Posterior cingulate gyrus (tissue), 11 donors: ENCODE measurements at regions not wholly inside any gene's neighbourhood (a gene's known extent, or its start where the extent isn't known, plus 50 kb on each side); places are given as distances from the start of the nearest gene placed in this dataset.
A peak's percentile ranks its signal among the peaks of the same experiment; 100 is the strongest.

Source experiments
- DNase-seq, 10 donors: peaks; one replicate each; pipeline versions ENCODE4 v3.0.0 to v3.0.0-alpha.2; 2020 to 2021; ENCODE audit warnings: mixed read lengths in 3 of 10
- intact Hi-C: fragments of 100-400 bp; cut with DNase I; formaldehyde crosslinking; loops from one replicate; pipeline ENCODE4 v1.15.1; 2023

- peak in 1 of 10 donors; percentile 35 for DNase-seq
- intact Hi-C loops, result no loop called here
These were observed 51.1 kb upstream of the GRIK3 start for GRCh38 chr1:37085393-37085792.

GRCh38 chr1:37089750-37090149 is 55.4 kb upstream of the GRIK3 start:
- DNase-seq, result peak in 1 of 10 donors; percentile 18
- intact Hi-C loops, result no loop called here

GRCh38 chr1:37090671-37091070 is 56.4 kb upstream of the GRIK3 start:
- DNase-seq, result no peak
- intact Hi-C loops, result no loop called here

GRCh38 chr1:37092937-37093336 is 58.6 kb upstream of the GRIK3 start:
- intact Hi-C loops, result no loop called here

GRCh38 chr1:37094302-37094701 is 60.0 kb upstream of the GRIK3 start:
- DNase-seq, result peak in 1 of 10 donors; percentile 73
- intact Hi-C loops, result no loop called here

More at GRCh38 chr1:37092937-37093336, 58.6 kb upstream of the GRIK3 start:
- DNase-seq, result peak in 1 of 10 donors; percentile 11

GRCh38 chr1:37096523-37096922 is 62.2 kb upstream of the GRIK3 start:
- intact Hi-C loops, result no loop called here
- peak in 1 of 10 donors; percentile 19 for DNase-seq

GRCh38 chr1:37097731-37098130 is 63.4 kb upstream of the GRIK3 start:
- DNase-seq, result no peak
- intact Hi-C loops, result no loop called here

- DNase-seq, result no peak
- intact Hi-C loops, result no loop called here
These were observed 63.9 kb upstream of the GRIK3 start for GRCh38 chr1:37098237-37098636.

- intact Hi-C loops, result no loop called here
- DNase-seq, result peak in 1 of 10 donors; percentile 22
These were observed 66.0 kb upstream of the GRIK3 start for GRCh38 chr1:37100310-37100709.

GRCh38 chr1:37102656-37103382 is 68.5 kb upstream of the GRIK3 start:
- intact Hi-C loops, result no loop called here
- no peak for DNase-seq

GRCh38 chr1:37105911-37106310 is 71.6 kb upstream of the GRIK3 start:
- DNase-seq, result peak in 1 of 10 donors; percentile 69
- intact Hi-C loops, result no loop called here

- DNase-seq, result peak in 1 of 10 donors; percentile 45
- intact Hi-C loops, result no loop called here
These were observed 73.0 kb upstream of the GRIK3 start for GRCh38 chr1:37107153-37107907.

- peak in 1 of 10 donors; percentile 32 for DNase-seq
- intact Hi-C loops, result no loop called here
These were observed 74.4 kb upstream of the GRIK3 start for GRCh38 chr1:37108596-37109188.

GRCh38 chr1:37112430-37112829 is 78.1 kb upstream of the GRIK3 start:
- DNase-seq, result no peak
- intact Hi-C loops, result no loop called here

- intact Hi-C loops, result no loop called here
- no peak for DNase-seq
These were observed 79.1 kb upstream of the GRIK3 start for GRCh38 chr1:37113285-37113997.

- intact Hi-C loops, result no loop called here
- no peak for DNase-seq
These were observed 84.5 kb upstream of the GRIK3 start for GRCh38 chr1:37118790-37119189.

GRCh38 chr1:37120279-37120678 is 86.0 kb upstream of the GRIK3 start:
- intact Hi-C loops, result no loop called here
- no peak for DNase-seq

GRCh38 chr1:37123276-37124115 is 89.2 kb upstream of the GRIK3 start:
- intact Hi-C loops, result no loop called here
- DNase-seq, result no peak

- DNase-seq, result peak in 1 of 10 donors; percentile 55
- intact Hi-C loops, result no loop called here
These were observed 90.2 kb upstream of the GRIK3 start for GRCh38 chr1:37124501-37124900.

- intact Hi-C loops, result no loop called here
- DNase-seq, result no peak
These were observed 91.0 kb upstream of the GRIK3 start for GRCh38 chr1:37125295-37125694.
